Suppressor macrophage treated with lipopolysaccharide for 1 hour (primary cell): ENCODE measurements at regions not wholly inside any gene's neighbourhood (a gene's known extent, or its start where the extent isn't known, plus 50 kb on each side); places are given as distances from the start of the nearest gene placed in this dataset.

Source experiments
- DNase-seq, 3 donors: peaks; one replicate each; pipeline ENCODE4 v3.0.0-alpha.2; 2020 to 2022

- no peak for DNase-seq
Measured at GRCh38 chr16:5379954-5380353, 282.4 kb upstream of the EEF2KMT start.

- DNase-seq = no peak
Measured at GRCh38 chr16:5378531-5378930, 280.9 kb upstream of the EEF2KMT start.

- DNase-seq = no peak
Measured at GRCh38 chr16:5377280-5377898, 279.8 kb upstream of the EEF2KMT start.

GRCh38 chr16:5374184-5374583, 276.6 kb upstream of the EEF2KMT start:
- DNase-seq = no peak

GRCh38 chr16:5367951-5368350, 270.4 kb upstream of the EEF2KMT start:
- no peak for DNase-seq

GRCh38 chr16:5366126-5366525, 268.5 kb upstream of the EEF2KMT start:
- DNase-seq = no peak

- DNase-seq = no peak
Measured at GRCh38 chr16:5364186-5364585, 266.6 kb upstream of the EEF2KMT start.

DNA sequence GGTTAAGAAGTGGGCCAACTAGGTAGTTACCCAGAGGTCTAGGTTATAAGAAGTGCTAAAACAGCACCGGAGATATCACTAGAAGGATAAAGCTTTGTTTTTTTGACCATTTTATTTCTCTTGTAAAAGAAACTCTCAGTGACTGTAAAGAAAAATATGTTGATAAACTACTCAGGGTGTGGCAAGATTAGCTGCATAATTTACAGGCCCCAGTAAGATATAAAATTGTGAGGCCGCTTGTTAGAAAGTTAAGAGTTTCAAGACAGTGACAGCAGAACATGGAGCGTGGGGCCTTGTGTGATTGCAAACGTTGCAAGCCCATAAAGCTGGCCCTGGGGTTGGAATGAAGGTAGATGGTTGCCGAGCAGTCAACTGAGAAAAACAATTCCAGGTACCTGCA, 263.7 kb upstream of the EEF2KMT start:
- no peak for DNase-seq

DNA sequence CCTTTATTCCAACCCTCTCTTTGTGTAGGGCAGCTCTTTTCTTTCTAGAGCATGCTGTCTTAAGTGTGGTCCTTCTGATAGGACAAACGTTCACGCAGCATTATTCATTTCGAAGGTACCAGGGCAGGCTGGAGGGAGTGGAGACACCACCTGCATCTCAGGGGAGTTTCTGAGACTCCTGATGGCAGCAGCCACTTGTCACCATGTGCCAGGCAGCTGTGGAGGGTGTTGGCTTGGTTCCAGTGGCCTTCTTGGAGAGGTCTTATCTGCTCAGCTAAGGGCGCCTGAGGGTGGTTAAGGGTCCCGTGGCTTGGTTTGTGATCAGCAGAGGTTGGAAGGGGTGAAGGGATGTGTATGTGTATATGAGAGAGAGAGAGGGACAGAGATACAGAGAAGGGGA, 257.1 kb upstream of the EEF2KMT start:
- DNase-seq = no peak

DNA sequence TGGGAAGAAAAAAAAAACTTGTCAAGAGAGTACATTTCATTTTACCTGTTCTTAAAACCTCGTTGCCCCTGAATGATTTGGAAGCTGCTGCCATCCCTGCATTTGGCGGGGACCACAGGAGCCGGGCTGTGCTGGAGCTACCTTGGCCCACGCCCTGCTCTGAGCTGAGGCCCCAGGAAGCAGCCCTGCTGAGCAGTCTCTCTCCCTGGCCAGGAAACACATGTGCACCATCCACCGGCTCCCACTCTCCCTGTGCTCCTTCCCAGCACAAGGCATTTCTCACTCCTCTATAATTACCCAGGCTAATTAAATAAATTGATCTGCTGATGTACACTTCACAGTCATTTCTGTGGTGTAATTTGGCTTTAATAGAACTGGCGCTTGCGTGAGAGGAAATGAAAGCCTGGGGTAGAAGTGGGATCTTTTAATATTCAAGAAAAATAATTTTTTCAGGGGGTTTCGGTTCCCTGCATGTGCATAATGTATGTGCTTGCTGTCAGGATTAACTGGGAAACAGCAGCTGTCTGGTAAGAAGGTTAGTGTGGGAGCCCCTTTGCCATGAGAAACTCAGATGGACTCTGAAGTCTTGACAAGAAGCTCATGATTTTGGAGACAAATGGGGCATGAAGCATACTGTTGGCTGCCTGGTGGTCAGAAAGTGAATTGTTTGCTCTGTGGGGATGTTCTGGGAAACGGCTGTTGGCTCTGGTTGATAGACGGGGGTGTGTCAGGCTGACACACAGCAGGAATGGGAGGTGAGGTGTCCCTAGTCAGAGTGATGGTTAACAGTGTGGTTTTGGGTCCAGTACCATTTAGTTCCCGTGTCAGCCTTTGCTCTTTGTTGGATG, 252.3 kb upstream of the EEF2KMT start:
- DNase-seq = no peak

DNA sequence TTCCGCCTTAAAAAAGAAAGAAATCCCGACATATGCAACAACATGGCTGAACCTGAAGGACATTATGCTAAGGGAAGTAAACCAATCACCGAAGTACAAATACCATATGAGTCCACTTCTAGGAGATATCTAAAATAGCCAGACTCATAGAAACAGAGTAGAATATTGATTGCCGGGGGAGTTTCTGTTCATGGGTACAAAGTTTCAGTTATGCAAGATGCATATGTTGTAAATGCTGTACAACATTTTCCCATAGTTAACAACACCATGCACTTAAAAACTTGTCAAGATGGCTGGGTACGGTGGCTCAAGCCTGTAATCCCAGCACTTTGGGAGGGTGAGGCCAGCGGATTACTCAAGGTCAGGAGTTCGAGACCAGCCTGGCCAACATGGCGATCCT, 251.5 kb upstream of the EEF2KMT start:
- no peak for DNase-seq

DNA sequence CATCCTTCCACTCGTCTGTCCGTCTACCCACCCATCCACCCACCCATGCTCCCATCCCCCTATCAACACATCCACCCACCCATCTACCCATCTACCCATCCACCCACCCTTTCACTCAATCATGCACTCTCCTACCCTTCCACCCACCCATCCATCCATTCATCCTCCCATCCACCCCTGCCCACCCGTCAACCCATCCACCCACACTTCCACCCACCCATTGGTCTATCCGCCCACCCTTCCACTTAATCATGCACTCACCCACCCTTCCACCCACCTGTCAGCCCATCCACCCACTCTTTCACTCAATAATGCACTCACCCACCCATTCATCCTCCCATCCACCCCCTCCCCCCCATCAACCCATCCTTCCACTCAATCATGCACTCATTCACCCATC, 250.0 kb upstream of the EEF2KMT start:
- no peak for DNase-seq

- DNase-seq = no peak
Measured at GRCh38 chr16:5336941-5337340, 239.3 kb upstream of the EEF2KMT start.

GRCh38 chr16:5333991-5334390, 236.4 kb upstream of the EEF2KMT start:
- DNase-seq = no peak

- DNase-seq = no peak
Measured at GRCh38 chr16:5333126-5333525, 235.5 kb upstream of the EEF2KMT start.

- no peak for DNase-seq
Measured at GRCh38 chr16:5330058-5330457, 232.5 kb upstream of the EEF2KMT start.

DNA sequence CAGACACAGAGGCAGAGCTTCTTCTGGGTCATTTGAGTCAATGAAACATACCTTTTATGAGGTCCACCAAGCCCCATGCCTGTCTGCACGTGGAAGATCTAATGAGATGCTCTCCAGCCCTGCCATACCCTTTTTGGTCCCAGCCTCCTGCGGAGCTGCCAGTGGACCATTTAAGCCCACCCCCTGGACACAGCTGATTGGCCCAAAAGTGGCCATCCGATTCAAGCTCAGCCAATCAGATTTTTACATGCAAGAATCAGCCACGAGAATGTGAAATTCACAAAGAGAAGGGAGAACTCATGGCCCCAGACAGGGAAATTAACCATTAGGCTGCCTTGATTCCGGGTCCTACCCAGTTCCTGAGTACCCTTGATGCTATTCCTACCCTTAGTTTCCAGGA, 231.0 kb upstream of the EEF2KMT start:
- no peak for DNase-seq

DNA sequence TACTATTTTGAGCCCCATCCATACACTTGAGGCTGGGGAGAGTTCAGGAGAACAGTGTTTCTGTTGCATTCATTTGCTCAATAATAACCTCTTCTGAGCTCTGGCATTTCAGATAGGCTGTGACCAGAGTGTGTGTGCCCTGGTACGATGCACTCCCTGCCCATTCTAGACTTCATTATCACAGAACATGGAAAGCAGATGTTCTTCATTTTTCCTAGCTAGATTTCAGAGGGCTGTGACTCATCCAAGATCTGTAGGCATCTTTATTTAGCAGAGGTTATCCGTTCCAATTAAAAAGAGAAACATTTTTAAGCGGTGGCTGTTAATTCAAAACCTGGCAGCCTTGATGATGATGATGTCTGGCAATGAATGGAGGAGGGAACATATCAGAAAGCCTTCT, 228.8 kb upstream of the EEF2KMT start:
- DNase-seq = no peak

- DNase-seq = no peak
Measured at GRCh38 chr16:5325932-5326331, 228.3 kb upstream of the EEF2KMT start.

GRCh38 chr16:5323284-5324141, 225.9 kb upstream of the EEF2KMT start:
- no peak for DNase-seq

DNA sequence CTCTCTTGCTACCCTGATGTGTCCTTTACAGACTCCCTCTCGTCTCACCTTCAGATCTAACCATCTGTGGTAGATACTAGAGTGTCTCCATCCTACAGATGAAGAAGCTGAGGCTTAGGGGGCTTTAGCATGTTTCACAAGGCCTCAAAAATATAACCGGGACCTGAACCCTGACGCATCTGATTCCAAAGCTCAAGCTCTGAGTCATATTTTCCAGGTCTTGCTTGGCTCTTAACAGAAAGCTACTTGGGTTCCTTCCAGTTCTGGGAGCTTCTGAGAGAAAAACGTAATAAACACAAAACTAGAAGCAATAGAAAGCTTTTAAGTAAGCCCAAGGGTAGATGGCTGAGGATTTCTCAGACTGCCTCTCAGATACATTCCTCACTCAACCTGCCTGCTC, 224.3 kb upstream of the EEF2KMT start:
- DNase-seq = no peak

GRCh38 chr16:5319799-5320198, 222.2 kb upstream of the EEF2KMT start:
- no peak for DNase-seq

DNA sequence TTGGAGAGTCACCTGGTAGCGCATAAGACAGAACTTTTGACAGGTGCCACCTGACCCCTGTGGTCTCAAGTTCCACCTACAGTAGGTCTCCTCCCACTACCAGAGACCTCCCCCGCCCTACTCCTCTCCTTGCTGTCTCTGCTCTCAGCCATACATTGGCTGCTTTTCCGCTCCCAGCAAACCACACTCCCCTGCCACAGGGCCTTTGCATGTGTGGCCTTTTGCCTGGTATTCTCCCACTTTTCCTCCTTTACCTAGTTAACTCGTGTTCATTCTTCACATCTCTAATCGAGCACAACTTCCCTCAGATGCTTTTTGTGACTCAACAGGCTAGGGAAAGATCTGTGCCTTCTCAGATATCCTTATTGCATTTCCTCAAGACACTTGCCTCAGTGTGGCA, 218.3 kb upstream of the EEF2KMT start:
- no peak for DNase-seq

DNA sequence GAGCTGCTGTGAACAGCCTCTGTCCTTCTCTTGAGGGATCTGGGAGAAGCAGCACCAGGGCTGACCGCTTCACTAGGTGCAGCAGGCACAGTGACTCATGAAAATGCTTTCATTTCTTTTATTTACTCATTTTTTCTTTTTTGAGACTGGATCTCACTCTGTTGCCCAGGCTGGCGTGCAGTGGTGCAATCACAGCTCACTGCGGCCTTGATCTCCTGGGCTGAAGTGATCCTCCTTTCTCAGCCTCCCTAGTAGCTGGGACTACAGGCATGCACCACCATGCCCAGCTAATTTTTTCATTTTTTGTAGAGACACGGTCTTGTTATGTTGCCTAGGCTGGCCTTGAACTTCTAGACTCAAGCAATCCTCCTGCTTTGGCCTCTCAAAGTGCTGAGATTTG, 216.8 kb upstream of the EEF2KMT start:
- DNase-seq = no peak
